VCaP (cell line): ENCODE measurements at regions not wholly inside any gene's neighbourhood (a gene's known extent, or its start where the extent isn't known, plus 50 kb on each side); places are given as distances from the start of the nearest gene placed in this dataset.
A peak's percentile ranks its signal among the peaks of the same experiment; 100 is the strongest.

Source experiments
- H3K27ac ChIP-seq: fragments of 450-650 bp; 2 replicates; pipeline ENCODE4 v1.5.1; 2017
- TF ChIP-seq, protein P1 (sequence below): fragments of 450-650 bp; conservative IDR thresholded peaks from 2 replicates; pipeline ENCODE4 v1.5.1; 2017; ENCODE audit warnings: mild to moderate bottlenecking, moderate library complexity

DNA sequence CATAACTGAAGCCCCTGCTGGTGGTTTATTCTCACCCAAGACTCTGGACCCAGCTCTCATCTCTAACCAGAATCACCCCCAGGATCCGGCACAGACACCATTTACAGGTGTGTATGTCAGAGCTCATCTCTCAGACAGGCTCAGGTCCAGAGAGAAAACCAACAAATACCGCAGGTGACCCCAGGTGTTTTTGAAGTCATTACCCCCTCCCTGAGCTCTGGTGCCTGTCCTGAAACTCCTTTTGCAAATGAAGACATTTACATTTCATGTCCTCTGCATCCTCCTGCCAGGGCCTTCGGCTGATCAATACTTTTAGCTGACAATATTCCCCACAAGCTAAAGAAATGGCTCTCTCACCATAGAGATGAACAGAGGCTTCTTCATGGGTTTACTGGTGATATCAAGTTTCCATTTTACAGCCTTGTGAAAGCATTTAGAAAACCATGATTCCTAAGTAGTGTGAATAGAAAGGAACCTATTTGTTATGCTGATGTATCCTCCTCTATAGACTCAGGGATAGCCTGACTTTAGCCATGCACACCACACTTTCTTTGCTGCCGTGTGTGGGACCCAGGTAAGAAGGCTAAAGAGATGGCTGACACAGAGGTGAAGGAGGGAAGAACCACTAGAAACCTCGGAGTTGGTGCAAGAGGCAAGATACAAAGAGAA lies 131.3 kb downstream of the KCTD15 start:
- no peak overlapping the region for H3K27ac ChIP-seq

DNA sequence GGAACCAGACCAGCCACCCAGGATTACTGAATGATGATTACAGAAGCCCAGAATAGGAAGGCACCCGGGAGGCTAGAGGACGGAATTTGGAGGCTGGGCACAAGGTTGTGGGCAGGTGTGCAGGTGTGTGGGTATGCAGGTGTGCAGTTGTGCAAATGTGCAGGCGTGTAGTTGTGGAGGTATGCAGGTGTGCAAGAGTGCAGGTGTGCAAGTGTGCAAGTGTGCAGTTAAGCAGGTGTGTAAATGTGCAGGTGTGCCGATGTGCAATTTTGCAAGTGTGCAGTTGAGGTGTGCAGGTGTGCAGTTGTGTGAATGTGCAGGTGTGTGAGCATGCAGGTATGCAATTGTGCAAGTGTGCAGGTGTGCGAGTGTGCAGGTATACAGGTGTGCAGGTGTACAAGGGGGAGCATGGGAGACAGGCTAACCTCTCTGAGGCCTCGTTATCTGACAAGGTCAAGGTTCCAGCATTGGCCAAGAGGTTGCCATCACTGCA lies 131.8 kb downstream of the KCTD15 start:
- TF ChIP-seq, protein P1, sequence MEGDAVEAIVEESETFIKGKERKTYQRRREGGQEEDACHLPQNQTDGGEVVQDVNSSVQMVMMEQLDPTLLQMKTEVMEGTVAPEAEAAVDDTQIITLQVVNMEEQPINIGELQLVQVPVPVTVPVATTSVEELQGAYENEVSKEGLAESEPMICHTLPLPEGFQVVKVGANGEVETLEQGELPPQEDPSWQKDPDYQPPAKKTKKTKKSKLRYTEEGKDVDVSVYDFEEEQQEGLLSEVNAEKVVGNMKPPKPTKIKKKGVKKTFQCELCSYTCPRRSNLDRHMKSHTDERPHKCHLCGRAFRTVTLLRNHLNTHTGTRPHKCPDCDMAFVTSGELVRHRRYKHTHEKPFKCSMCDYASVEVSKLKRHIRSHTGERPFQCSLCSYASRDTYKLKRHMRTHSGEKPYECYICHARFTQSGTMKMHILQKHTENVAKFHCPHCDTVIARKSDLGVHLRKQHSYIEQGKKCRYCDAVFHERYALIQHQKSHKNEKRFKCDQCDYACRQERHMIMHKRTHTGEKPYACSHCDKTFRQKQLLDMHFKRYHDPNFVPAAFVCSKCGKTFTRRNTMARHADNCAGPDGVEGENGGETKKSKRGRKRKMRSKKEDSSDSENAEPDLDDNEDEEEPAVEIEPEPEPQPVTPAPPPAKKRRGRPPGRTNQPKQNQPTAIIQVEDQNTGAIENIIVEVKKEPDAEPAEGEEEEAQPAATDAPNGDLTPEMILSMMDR, result no peak
- no peak overlapping the region for H3K27ac ChIP-seq

More for the DNA sequence above, 131.3 kb downstream of the KCTD15 start:
- TF ChIP-seq, protein P1, result no peak

DNA sequence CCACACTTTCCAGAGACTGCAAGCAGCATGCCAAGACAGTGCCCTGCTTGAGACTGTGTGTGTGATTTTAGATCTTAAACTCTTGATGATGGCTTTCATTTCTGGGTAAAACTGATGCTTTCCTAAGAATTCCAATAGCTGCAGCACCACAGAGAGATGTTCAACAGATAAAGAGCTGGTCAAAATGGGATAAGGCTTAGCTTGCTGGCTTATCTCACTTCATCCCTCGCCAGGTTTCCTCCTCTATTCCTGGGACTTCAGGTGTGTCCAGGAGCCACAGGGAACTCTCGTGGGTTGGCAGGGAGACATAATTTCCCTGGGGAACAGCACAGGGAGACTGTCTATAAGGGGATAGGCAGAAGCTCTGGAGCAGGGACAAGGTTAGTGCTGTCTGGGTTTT lies 137.3 kb downstream of the KCTD15 start:
- TF ChIP-seq, protein P1, result no peak
- H3K27ac ChIP-seq, result no peak overlapping the region

DNA sequence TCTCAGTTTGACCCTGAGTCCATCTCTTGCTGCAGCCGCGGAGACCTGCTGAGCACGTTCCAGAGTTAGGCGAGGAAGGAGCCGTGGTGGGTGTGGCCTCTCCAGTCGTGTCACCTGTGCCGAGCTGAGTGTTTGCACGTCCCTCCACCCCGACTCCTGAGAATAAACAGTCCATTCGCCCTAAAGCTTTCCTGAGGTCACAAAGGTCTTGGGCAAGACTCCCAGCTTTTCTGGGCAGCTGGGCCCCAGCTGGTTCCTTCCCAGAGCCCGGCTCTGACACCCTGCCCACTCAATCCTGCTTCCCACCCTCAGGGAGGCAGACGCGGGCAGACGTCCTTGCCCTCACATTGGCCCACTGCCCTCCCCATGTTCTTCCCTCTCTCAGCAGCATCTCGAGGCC lies 142.2 kb downstream of the KCTD15 start:
- no peak overlapping the region for H3K27ac ChIP-seq
- TF ChIP-seq, protein P1, result no peak

DNA sequence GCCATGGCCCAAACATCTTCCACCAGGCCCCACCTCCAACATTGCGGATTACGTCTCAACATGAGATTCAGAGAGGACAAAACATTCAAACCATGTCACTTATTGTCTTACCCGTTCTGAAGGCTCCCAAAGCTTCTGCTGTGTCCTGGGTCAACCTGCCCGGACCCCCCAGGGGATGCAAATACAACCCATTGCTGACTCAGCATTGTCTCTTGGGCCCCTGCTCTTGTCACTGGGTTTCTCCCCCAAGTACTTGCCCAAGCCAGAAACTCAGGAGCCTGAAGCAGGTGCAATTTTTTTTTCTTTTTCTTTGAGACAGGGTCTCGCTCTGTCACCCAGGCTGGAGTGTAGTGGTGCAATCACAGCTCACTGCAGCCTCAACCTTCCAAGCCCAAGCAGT lies 144.5 kb downstream of the KCTD15 start:
- no peak overlapping the region for H3K27ac ChIP-seq
- TF ChIP-seq, protein P1, result no peak

DNA sequence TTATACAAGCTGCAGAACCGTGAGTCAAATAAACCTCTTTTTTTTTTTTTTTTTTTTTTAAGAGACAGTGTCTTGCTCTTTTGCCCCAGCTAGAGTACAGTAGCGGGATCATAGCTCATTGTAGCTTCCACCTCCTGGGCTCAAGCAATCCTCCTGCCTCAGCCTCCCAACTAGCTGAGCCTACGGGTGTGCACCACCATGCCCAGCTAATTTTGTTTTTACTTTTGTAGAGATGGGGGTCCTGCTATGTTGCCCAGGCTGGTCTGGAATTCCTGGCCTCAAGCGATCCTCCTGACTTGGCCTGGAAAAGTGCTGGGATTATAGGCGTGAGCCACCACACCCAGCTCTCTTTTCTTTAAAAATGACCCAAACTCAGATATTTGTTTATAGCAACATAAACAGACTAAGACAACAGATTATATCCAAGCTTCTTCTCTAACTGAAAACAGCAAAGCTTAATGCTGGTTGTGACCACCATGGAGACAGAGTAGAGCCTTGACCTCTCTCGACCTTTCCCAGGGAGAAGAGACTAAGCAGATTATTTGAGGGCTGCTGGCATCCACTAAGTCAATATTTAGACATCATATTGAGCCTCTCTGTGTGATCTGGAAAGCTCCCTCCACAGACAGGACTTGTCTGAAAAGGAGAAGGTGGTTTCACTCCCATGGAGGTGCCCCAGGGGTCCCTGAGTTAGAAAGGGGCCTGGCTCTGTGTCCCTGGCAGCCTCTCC lies 150.0 kb downstream of the KCTD15 start:
- H3K27ac ChIP-seq, result peak overlapping the region; percentile 36
- TF ChIP-seq, protein P1, result no peak

DNA sequence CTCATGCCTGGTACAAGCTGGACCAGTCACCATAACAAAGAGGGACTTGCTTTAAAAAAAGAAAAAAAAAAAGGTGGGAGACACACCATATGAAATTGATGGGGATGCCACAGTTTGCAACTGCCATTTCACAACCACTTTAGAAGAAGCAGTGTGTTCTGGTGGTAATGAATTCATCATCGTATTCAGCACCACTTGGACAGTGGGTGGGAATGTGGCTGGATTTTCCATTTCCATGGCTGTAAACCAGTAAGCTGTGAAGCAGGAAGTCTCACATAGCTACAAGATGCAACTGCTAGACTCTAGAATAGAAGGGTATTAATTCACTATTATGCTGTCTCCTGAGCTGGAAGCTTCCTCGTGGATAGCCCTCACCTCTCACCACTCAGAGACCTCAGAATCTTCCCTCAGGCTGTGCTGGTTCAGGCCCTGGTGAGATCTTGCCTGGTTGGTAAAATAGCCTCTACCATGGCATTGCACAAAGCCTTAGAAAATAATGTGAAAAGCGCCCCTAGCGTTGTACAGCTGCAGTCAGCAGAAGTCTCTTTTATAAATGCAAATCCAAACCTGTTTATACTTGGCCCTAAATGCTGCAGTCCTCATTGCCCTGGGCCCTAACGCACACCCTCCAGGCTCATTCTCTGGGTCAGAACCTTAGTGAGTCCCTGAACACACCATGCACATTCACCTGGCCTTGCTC lies 150.7 kb downstream of the KCTD15 start:
- peak overlapping the region; percentile 36 for H3K27ac ChIP-seq
- TF ChIP-seq, protein P1, result no peak
